ENCODE measurements at regions not wholly inside any gene's neighbourhood (a gene's known extent, or its start where the extent isn't known, plus 50 kb on each side); places are given as distances from the start of the nearest gene placed in this dataset.
"Not testable (repeated sequence)": the region's sequence is repeated elsewhere in the genome, so short reads cannot be mapped to it uniquely, and the experiment has no call there.

DNA sequence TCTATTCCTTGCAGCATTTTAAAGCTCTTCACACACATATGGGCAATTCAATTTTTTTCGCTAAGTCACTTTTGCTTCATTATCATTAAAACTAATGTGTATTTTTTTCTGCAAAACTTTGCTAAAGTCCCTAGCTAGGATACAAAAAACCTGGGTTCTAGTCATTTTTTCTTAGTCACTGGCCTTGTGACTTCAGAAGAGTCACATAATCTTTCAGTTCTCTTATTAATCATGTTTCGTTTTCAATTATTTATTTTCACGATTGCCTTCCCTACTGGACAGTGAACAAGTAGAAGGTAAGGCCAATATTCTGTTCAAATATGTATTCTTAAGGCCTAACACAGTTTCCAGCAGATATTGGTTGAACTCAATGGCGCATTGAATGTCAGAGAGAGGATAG lies 60.9 kb upstream of the CYRIA start:
- DNase-seq (ENCODE audit: low read depth), result no peak
- no peak overlapping the region for H3K4me3 ChIP-seq (ENCODE audit: low read length)

DNA sequence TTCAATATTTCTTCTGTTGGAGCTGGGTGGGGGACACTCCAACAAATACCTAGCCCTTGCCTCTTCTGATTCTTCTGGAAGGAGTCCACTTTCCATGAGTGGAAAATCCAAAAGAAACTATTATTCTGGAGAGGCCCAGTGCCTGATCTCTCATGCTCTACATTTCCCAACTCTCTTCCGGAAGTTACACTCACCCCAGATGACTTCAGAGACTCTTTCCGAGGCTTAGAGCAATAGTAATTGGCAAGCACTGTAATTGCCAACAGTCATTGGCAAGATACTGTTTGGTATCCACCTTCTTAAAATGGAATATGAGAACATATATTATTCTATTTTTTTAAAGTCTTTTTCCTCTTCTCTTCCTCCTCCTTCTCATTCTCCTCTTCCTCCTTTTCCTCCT lies 60.5 kb upstream of the CYRIA start:
- H3K4me3 ChIP-seq (ENCODE audit: low read length), result no peak overlapping the region
- DNase-seq (ENCODE audit: low read depth), result peak; percentile 50
- TF ChIP-seq, protein P1, sequence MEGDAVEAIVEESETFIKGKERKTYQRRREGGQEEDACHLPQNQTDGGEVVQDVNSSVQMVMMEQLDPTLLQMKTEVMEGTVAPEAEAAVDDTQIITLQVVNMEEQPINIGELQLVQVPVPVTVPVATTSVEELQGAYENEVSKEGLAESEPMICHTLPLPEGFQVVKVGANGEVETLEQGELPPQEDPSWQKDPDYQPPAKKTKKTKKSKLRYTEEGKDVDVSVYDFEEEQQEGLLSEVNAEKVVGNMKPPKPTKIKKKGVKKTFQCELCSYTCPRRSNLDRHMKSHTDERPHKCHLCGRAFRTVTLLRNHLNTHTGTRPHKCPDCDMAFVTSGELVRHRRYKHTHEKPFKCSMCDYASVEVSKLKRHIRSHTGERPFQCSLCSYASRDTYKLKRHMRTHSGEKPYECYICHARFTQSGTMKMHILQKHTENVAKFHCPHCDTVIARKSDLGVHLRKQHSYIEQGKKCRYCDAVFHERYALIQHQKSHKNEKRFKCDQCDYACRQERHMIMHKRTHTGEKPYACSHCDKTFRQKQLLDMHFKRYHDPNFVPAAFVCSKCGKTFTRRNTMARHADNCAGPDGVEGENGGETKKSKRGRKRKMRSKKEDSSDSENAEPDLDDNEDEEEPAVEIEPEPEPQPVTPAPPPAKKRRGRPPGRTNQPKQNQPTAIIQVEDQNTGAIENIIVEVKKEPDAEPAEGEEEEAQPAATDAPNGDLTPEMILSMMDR (IDR thresholded peaks at IDR 0.05; ENCODE audit: insufficient read depth, low read depth, low read length, missing control alignments), result no peak

More for the DNA sequence above, 60.9 kb upstream of the CYRIA start:
- TF ChIP-seq, protein P1 (IDR thresholded peaks at IDR 0.05; ENCODE audit: insufficient read depth, low read depth, low read length, missing control alignments), result no peak

DNA sequence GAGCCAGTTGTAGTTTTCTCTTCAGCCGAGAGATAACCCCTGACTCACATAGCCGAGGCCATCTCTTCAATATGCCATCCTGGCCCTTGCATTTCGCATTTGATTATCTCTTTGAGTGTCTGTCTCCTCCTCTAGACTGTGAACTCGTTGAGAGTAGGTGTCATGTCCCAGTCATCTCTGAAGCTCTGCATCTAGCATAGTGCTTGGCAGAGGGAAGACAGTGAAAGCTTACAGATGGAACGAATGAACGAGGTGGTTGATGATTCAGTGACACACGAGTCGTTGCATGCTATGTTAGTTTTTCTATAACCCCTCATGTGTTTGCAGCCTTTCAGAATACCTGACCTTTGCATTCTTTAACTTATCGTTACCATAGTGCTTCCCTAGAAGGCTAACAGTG lies 59.9 kb upstream of the CYRIA start:
- peak; percentile 44 for DNase-seq (ENCODE audit: low read depth)
- TF ChIP-seq, protein P1 (IDR thresholded peaks at IDR 0.05; ENCODE audit: insufficient read depth, low read depth, low read length, missing control alignments), result no peak
- H3K4me3 ChIP-seq (ENCODE audit: low read length), result no peak overlapping the region

DNA sequence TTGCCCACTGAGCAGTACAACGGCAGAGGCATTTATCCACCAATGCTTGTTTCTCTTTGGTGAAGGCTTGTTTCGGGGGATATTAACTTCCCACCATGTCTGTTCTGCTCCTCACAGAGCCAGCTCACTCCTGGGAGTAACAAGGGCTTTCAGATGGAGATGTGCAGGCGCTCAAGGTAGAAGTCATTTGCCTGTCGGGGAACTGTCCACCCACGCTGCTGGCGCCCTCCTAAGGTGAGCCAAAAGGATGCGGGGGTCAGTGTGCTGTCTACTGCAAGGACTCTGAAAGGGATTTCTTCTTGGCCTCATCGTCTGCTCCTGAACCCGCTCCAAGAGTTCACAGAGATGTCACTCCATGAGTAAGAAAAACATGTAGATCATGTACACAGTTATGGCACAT lies 57.0 kb upstream of the CYRIA start:
- no peak for DNase-seq (ENCODE audit: low read depth)
- H3K4me3 ChIP-seq (ENCODE audit: low read length), result no peak overlapping the region
- TF ChIP-seq, protein P1 (IDR thresholded peaks at IDR 0.05; ENCODE audit: insufficient read depth, low read depth, low read length, missing control alignments), result no peak

DNA sequence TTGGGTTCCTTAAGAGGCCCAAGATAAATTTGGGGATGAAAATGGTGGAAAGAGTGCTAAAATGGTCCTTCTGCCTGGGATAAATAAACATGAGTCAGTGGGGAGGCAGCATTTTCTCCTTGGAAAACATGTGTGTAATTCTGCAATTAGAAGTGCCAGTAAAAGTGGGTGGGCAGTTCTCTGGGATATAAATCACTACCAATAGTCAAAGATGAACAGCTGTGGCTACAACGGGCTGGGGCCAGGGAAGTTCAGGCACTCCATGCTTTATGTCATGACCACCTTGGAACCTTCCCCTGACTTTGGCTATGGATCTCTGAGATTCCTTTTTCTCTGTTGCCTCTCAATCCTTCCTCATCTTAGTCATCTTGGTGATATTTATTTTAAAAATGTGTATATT lies 56.5 kb upstream of the CYRIA start:
- DNase-seq (ENCODE audit: low read depth), result no peak
- no peak overlapping the region for H3K4me3 ChIP-seq (ENCODE audit: low read length)
- TF ChIP-seq, protein P1 (IDR thresholded peaks at IDR 0.05; ENCODE audit: insufficient read depth, low read depth, low read length, missing control alignments), result no peak

DNA sequence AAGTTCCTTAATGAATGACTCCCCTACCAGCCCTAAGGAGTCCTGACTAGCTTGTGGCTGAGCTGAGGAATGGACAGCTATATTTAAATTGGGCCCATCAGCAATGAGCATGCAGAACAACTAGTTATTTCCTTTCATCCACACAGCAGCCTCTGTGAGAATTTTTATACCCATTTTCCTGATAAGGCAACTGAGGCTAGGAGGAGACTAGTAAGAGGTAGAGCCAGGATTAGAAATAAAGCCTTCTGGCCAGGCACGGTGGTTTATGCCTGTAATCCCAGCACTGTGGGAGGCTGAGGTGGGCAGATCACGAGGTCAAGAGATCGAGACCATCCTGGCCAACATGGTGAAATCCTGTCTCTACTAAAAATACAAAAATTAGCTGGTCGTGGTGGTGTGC lies 55.9 kb upstream of the CYRIA start:
- H3K4me3 ChIP-seq (ENCODE audit: low read length); DNase-seq (ENCODE audit: low read depth): not testable (repeated sequence)

DNA sequence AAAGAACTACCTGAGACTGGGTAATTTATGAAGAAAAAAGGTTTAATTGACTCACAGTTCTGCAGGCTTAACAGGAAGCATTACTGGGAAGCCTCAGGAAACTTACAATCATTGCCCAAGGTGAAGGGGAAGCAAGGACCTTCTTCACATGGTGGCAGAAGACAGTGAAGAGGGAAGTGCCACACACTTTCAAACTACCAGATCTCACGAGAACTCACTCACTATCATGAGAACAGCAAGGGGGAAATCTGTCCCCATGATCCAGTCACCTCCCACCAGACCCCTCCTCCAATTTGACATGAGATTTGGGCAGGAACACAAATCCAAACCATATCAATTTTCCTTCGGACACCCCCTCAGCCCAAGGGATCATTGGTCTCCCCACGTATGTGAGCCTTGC lies 55.1 kb upstream of the CYRIA start:
- H3K4me3 ChIP-seq (ENCODE audit: low read length); DNase-seq (ENCODE audit: low read depth): not testable (repeated sequence)

DNA sequence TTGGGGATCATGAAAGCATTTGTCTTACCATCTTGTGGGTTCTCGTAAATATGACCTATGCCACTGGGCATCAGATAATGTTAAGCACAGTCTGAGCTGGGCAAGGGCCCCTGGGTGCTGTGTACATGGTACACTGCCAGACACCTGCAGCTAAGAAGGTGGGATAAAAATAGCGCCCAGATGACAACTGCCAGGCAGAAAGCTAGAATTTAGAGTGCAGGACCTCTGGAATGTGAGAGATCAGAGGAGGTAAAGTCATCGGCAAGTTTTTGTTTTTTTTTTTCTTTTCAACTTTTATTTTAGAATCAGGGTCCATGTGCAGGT lies 53.8 kb upstream of the CYRIA start:
- no peak for DNase-seq (ENCODE audit: low read depth)
- no peak overlapping the region for H3K4me3 ChIP-seq (ENCODE audit: low read length)
- TF ChIP-seq, protein P1 (IDR thresholded peaks at IDR 0.05; ENCODE audit: insufficient read depth, low read depth, low read length, missing control alignments), result no peak
